VCaP (cell line): ENCODE measurements at regions not wholly inside any gene's neighbourhood (a gene's known extent, or its start where the extent isn't known, plus 50 kb on each side); places are given as distances from the start of the nearest gene placed in this dataset.

Experiments
- H3K27ac ChIP-seq: fragments of 450-650 bp; 2 replicates; pipeline ENCODE4 v1.5.1; 2017
- CTCF ChIP-seq: fragments of 450-650 bp; conservative IDR thresholded peaks from 2 replicates; pipeline ENCODE4 v1.5.1; 2017; ENCODE audit warnings: mild to moderate bottlenecking, moderate library complexity

GRCh38 chr9:99569840-99570239, 251.8 kb upstream of the NR4A3 start:
- TF ChIP-seq CTCF = no peak
- no peak overlapping the region for H3K27ac ChIP-seq

GRCh38 chr9:99572567-99572966, 249.1 kb upstream of the NR4A3 start:
- H3K27ac ChIP-seq = no peak overlapping the region
- TF ChIP-seq CTCF = no peak

DNA sequence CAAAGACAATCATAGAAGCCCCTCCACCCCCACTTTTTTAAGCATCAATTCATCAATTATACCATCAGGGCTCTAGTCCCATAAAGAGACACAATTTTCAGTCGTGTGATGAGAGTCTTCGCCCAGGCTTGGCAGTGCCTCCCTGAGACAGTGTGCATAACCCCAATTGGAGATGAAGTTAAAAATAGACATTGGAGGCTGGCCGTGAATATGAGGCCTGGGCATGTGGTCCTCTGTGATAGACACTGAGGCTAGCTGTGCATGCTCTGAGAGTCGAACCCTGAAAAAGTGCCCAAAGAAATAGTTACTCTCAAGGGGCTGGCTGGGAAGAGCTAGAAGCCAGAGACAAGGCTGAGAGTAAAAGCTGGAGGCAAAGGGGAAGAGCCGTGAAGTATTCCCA, 248.6 kb upstream of the NR4A3 start:
- no peak for TF ChIP-seq CTCF
- no peak overlapping the region for H3K27ac ChIP-seq

DNA sequence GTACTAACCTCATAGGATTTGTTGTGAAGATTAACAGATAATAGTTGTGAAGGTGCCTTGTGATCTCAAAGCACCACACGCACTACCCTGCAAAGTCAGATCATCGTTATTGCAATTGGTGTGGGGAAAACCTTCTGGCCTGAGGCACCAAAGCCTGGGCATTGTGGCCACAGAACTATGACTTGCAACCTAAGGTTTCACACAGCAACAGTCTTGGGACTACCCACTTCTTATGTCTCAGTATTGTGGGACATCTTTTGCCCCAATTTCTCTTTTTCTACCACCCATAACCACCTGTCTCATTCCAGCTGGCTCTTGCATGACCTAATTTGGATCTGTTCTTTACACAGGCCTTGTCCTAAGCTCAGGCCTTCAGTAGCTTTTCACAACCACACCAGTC, 247.8 kb upstream of the NR4A3 start:
- H3K27ac ChIP-seq = no peak overlapping the region
- no peak for TF ChIP-seq CTCF

DNA sequence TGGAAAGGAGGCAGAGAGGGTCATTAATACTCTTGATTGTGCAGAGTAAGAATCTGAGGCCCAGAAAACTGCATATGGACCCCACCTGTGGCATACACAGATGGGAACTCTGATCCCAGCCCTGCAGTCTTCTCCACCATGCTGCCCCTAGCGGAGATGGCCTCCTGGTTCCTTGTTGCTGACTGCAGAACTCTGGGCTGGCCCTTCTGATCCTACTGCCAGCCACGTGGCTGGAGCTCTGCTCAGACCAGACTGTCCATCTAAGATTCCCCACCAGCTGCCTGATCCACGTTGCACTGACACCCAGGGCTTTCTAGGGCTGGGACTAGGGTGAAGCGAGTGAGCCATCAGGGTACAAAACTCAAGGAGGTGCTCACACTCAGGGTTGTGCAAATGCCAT, 245.7 kb upstream of the NR4A3 start:
- no peak for TF ChIP-seq CTCF
- no peak overlapping the region for H3K27ac ChIP-seq

GRCh38 chr9:99576876-99577275, 244.8 kb upstream of the NR4A3 start:
- TF ChIP-seq CTCF = no peak
- H3K27ac ChIP-seq = no peak overlapping the region

- H3K27ac ChIP-seq = no peak overlapping the region
- no peak for TF ChIP-seq CTCF
Observed at GRCh38 chr9:99577351-99577750, 244.3 kb upstream of the NR4A3 start.

DNA sequence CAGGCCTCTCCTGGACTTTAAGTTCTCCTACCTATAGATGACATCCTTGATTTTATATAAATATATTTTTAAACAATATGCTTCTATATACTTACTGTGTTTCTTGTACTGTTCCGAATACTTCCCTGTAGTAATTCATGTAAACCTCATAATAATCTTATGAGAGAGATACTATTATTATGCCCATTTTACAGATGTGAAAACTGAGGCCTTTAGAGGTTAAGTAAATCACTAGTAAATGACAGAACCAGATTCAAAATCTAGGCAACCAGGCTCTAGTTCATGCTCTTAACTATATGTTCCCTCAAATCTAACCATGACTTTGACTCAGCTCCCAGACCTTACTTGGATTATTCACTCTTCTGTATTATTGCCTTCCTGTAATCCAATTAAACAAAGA, 243.0 kb upstream of the NR4A3 start:
- TF ChIP-seq CTCF = no peak
- no peak overlapping the region for H3K27ac ChIP-seq
